ENCODE measurements at regions not wholly inside any gene's neighbourhood (a gene's known extent, or its start where the extent isn't known, plus 50 kb on each side); places are given as distances from the start of the nearest gene placed in this dataset.

- no peak for TF ChIP-seq ZGPAT (CRISPR knock-in tag; IDR thresholded peaks at IDR 0.05)
Observed at GRCh38 chr14:86815341-86815740, 1177.6 kb downstream of the GALC start (continued).

GRCh38 chr14:86802726-86803125 is 1190.3 kb downstream of the GALC start:
- ChIA-PET CTCF (ENCODE audit: low intra/inter-chr PET ratio, low total read pairs) (no interaction called here), POLR2A (no interaction called here)
- ATAC-seq (no peak), FAIRE-seq (no peak), DNase-seq (ENCODE audit: low spot score) (no peak)
- Histone ChIP-seq H3K4me2 (ENCODE audit: low read depth, low read length) (no peak overlapping the region), H3K9me3 (ENCODE audit: low read length) (no peaks in the 10 kb centered on the region), H2AFZ (ENCODE audit: low read length) (no peak overlapping the region), H3K4me3 (replicated peaks in 1 of 3; ENCODE audit: insufficient read depth in 1 of 3, low read depth in 2 of 3, low read length in 3 of 3) (no peak overlapping the region), H3K27me3 (ENCODE audit: control insufficient read depth in 1 of 2, insufficient read depth in 2 of 2, low read length in 2 of 2) (no peaks in the 10 kb centered on the region), H3K9ac (ENCODE audit: insufficient read depth, low read depth, low read length) (no peak overlapping the region), H4K20me1 (ENCODE audit: insufficient read depth, low read length) (no peaks in the 10 kb centered on the region), H3K4me1 (ENCODE audit: insufficient read depth, low read length) (peaks cover 26% of the 10 kb centered on the region), H3K27ac (ENCODE audit: extremely low read length, insufficient read depth, low read length) (no peak overlapping the region), H3K79me2 (ENCODE audit: insufficient read depth, low read length) (no peaks in the 10 kb centered on the region), H3K36me3 (replicated peaks in 1 of 2; ENCODE audit: control insufficient read depth in 1 of 2, insufficient read depth in 2 of 2, low read length in 2 of 2) (no peaks in the 10 kb centered on the region)
- 15% methylated on average over 2 of the region's 2 CpGs for WGBS (ENCODE audit: low lambda C conversion rate)
- intact Hi-C loops (cut with micrococcal nuclease; ENCODE audit: unreplicated experiment) = no loop called here
- no TSS peak for BruUV-seq (replicated peaks)
- in situ Hi-C loops (cut with HindIII; ENCODE audit: extremely low pct_ligation_motif_present, low pct_unique_long_range_greater_than_20kb) = no loop called here
- TF ChIP-seq ZNF251 (CRISPR knock-in tag; IDR thresholded peaks at IDR 0.05) = no peak
- no peak for TF ChIP-seq CSRNP1 (CRISPR knock-in tag; IDR thresholded peaks at IDR 0.05)
- no peak for TF ChIP-seq SMAD9 (CRISPR knock-in tag; IDR thresholded peaks at IDR 0.05)
- no peak for TF ChIP-seq ZNF740 (CRISPR knock-in tag; IDR thresholded peaks at IDR 0.05)
- no peak for TF ChIP-seq KIAA2018 (CRISPR knock-in tag; IDR thresholded peaks at IDR 0.05; ENCODE audit: borderline replicate concordance)
- no peak for TF ChIP-seq SOX5 (CRISPR knock-in tag; IDR thresholded peaks at IDR 0.05; ENCODE audit: borderline replicate concordance)
- TF ChIP-seq HBP1 (CRISPR knock-in tag; IDR thresholded peaks at IDR 0.05; ENCODE audit: low read depth) = no peak
